ENCODE measurements at regions not wholly inside any gene's neighbourhood (a gene's known extent, or its start where the extent isn't known, plus 50 kb on each side); places are given as distances from the start of the nearest gene placed in this dataset.

DNA sequence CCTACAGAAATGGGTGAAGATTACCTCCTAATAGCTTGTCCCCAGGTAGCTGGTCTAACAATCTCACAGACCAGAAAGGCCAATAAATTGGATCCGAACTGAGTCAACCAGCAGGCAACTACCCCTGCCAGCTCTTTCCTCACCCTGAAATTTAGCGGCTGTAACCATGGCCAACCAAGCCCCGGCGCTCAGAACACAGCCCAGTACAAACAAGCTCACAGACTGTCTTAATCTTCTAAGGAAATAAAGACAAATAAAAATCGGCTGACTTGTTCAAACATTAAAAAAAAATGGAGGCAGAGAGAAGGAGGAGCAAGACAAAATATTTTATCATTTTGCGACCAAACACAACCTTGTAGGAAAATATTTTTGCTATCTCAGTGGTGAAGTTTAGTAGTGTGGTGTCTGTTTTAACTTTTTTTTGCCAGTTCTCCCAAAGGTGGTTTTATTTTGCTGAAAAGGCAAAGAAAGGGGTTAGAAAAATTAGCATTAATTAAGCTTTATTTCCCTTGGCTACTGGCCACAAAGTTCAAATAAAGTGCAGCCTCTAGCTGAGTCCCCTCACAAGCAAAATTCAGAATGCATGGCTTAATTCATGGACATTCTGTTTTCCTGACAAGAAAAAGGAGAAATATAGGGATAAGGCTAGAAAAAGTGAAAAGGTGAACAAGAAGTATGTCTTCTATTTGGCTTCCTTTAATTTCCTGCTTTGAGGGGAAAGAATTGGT is 313.0 kb upstream of the NPVF start:
- Histone ChIP-seq H3K9me3 (replicated peaks in 1 of 3) (no peaks in the 10 kb centered on the region), H3K27ac (no peak overlapping the region), H3K4me3 (no peak overlapping the region), H3K4me1 (replicated peaks in 1 of 2) (peaks cover 0 to 10% of the 10 kb centered on the region in 2 donors), H3K36me3 (replicated peaks in 1 of 2) (no peaks in the 10 kb centered on the region), H3K27me3 (no peaks in the 10 kb centered on the region)
- intact Hi-C loops (cut with DNase I), result no loop called here
- no peak for TF ChIP-seq POLR2A (IDR thresholded peaks at IDR 0.05)
- TF ChIP-seq, protein P1, sequence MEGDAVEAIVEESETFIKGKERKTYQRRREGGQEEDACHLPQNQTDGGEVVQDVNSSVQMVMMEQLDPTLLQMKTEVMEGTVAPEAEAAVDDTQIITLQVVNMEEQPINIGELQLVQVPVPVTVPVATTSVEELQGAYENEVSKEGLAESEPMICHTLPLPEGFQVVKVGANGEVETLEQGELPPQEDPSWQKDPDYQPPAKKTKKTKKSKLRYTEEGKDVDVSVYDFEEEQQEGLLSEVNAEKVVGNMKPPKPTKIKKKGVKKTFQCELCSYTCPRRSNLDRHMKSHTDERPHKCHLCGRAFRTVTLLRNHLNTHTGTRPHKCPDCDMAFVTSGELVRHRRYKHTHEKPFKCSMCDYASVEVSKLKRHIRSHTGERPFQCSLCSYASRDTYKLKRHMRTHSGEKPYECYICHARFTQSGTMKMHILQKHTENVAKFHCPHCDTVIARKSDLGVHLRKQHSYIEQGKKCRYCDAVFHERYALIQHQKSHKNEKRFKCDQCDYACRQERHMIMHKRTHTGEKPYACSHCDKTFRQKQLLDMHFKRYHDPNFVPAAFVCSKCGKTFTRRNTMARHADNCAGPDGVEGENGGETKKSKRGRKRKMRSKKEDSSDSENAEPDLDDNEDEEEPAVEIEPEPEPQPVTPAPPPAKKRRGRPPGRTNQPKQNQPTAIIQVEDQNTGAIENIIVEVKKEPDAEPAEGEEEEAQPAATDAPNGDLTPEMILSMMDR (IDR thresholded peaks at IDR 0.05), result no peak
- DNase-seq, result no peak
- 58 to 78% (median 76%) methylated on average over 6 of the region's 6 CpGs for WGBS, 4 donors

DNA sequence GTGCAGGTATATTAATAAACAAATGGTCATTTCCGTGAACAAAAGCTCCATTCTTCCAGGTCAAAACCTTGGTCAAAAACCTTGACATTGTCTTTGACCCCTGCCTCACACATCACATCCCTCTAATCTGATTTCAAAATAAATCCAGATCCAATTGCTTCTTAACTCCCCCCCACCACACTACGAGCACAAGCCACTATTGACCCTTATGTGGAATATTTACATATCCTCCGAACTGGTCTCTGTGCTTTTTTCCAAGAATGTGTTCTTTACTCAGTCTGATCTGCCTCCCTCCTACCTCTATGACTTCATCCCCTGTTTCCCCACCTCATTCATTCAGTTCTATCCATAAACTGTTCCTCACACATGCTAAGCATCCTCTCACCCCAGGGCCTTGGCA is 313.6 kb upstream of the NPVF start:
- 67 to 83% (median 69%) methylated on average over 3 of the region's 3 CpGs for WGBS, 4 donors
- intact Hi-C loops (cut with DNase I), result no loop called here
- H3K27me3 ChIP-seq, result no peaks in the 10 kb centered on the region
- H3K27ac ChIP-seq, result no peak overlapping the region
- H3K9me3 ChIP-seq (replicated peaks in 1 of 3), result no peaks in the 10 kb centered on the region
- H3K4me3 ChIP-seq, result no peak overlapping the region
- no peak for DNase-seq
- no peak for TF ChIP-seq POLR2A (IDR thresholded peaks at IDR 0.05)
- TF ChIP-seq, protein P1 (IDR thresholded peaks at IDR 0.05), result no peak
- no peaks in the 10 kb centered on the region for H3K36me3 ChIP-seq (replicated peaks in 1 of 2)
- peaks cover 0 to 10% of the 10 kb centered on the region in 2 donors for H3K4me1 ChIP-seq (replicated peaks in 1 of 2)

DNA sequence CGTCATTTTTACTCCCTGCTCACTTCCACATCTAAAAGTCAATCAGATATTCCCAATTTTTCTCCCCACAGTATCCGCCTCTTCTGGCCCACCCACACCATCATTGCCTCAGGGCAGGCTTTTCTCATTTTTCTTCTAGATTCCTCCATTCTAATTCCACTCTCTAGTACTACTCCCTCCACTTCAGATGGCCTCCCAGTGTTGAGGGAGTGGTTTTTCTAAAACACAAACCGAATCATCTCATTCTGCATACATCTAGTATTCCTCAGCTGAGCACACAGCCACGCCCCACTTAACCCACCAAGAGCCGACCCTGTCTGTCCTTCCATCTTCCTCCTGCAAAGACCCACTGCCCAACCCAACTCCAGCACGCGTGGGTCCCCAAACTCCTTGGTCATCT is 314.9 kb upstream of the NPVF start:
- DNase-seq, result no peak
- Histone ChIP-seq H3K9me3 (replicated peaks in 1 of 3) (no peaks in the 10 kb centered on the region), H3K4me1 (replicated peaks in 1 of 2) (peaks cover 0 to 10% of the 10 kb centered on the region in 2 donors), H3K36me3 (replicated peaks in 1 of 2) (no peaks in the 10 kb centered on the region), H3K4me3 (no peak overlapping the region), H3K27ac (no peak overlapping the region), H3K27me3 (no peaks in the 10 kb centered on the region)
- intact Hi-C loops (cut with DNase I), result no loop called here
- WGBS, 4 donors, result 92 to 93% (median 93%) methylated on average over 7 of the region's 7 CpGs
- no peak for TF ChIP-seq POLR2A (IDR thresholded peaks at IDR 0.05)
- TF ChIP-seq, protein P1 (IDR thresholded peaks at IDR 0.05), result no peak

DNA sequence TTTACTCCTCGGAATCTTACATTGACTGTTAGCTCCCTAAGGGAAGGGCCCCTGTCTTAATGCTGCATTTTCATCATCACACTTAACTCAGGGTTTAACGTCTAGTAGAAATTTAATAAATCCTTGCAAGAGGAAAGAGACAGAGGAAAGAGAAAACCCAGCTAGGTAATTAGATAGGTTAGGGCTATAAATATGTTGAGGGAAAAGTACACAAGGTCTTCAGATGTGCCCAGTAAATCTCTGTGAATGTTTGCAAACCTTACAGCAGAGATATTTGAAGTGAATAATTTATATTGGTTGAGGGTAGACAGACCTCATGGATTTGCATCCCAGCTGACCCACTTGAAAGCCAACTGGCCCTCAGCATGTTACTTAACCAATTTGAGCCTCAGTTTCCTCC is 315.5 kb upstream of the NPVF start:
- no peak for TF ChIP-seq POLR2A (IDR thresholded peaks at IDR 0.05)
- TF ChIP-seq, protein P1 (IDR thresholded peaks at IDR 0.05), result no peak
- Histone ChIP-seq H3K4me1 (replicated peaks in 1 of 2) (peaks cover 0 to 12% of the 10 kb centered on the region in 2 donors), H3K36me3 (replicated peaks in 1 of 2) (no peaks in the 10 kb centered on the region), H3K27me3 (no peaks in the 10 kb centered on the region), H3K4me3 (no peak overlapping the region), H3K27ac (no peak overlapping the region), H3K9me3 (replicated peaks in 1 of 3) (no peaks in the 10 kb centered on the region)
- intact Hi-C loops (cut with DNase I), result no loop called here
- no peak for DNase-seq
- WGBS, 4 donors, result 69 to 83% (median 80%) methylated on average over 2 of the region's 2 CpGs

Measured in adrenal gland (tissue), 9 donors.